GM08714 (cell line): ENCODE measurements at regions not wholly inside any gene's neighbourhood (a gene's known extent, or its start where the extent isn't known, plus 50 kb on each side); places are given as distances from the start of the nearest gene placed in this dataset.

Source experiments
- H3K4me3 ChIP-seq: fragments of 200-500 bp; sonication (Bioruptor generic); 2 replicates; pipeline ENCODE4 v1.5.1; 2014; ENCODE audit warnings: mild to moderate bottlenecking, low read length, inconsistent platforms
- ZNF274 ChIP-seq: IDR thresholded peaks from 2 replicates; pipeline ENCODE4 v1.6.1; 2012; ENCODE audit warnings: mild to moderate bottlenecking, low read depth, low read length

DNA sequence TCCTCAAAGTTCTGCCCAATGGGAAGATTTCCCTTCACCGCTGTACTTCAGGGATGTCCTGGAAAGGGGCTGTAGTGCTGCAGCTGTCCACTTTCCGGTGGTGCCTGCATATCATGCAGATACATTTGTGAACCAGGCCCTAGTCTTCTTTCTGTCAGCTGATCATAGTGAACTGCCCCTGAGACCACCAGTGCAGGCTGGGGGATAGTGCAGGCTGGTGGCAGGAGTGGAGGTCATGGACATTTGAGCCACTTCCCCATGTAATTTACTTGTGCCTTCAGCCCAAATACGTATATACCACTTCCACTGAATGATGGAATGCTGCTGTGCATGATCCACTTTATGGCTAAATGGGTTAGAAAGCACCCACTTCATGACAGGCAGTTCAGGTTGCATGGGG is 120.0 kb downstream of the ZNF280B start:
- no peak for TF ChIP-seq ZNF274
- H3K4me3 ChIP-seq = no peak overlapping the region

DNA sequence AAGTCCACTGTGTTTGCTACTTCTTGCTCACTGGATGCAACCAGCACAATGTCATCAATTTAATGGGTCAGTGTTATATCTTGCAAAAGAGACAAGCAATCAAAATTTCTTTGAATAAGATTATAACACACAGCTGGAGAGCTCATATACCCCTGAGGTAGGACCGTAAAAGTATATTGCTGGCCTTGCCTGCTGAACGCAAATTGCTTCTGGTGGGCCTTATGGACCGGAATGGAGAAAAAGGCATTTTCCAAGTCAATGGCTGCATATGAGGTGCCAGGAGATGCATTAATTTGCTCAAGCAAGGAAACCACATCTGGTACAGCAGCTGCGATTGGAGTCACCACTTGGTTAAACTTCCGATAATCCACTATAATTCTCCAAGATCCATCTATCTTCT is 119.1 kb downstream of the ZNF280B start:
- TF ChIP-seq ZNF274 = no peak
- no peak overlapping the region for H3K4me3 ChIP-seq

DNA sequence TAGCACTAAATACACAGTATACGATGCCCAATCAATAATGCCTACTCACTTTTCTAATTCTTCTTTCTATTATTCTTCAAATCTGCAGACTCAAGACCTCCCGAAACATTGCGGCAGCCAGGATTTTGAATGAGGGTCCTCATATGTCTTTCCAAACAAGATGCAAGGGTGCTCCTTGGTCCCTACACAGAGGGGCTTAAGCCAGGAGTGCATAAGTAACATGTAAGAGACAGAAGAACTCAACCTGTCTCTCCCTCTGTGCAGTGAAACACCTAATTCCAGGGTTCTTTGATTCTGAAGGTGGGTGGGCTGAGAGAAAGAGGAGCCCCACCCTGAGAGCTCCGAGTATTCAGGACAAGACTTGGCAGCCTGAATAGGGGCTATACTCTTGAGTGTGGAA is 117.6 kb downstream of the ZNF280B start:
- TF ChIP-seq ZNF274 = no peak
- no peak overlapping the region for H3K4me3 ChIP-seq

DNA sequence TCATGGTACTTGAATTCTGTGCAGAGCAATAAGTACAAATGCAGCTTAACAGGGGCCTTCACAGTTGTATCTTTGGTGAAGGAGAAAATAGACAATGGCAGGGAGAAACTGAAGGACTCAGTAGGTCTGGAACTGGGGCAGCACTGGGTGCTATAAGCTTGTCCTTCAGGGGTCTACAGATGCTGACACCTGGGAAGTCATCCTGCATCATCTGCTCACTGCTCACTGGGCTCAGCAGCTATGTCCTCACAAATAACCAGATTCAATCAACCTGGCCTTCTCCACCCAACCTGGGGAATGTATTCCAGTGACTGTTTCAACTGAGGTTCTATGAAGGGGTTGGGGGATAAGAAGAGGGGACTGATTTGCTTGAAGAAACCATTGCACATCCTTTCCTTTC is 117.0 kb downstream of the ZNF280B start:
- no peak overlapping the region for H3K4me3 ChIP-seq
- no peak for TF ChIP-seq ZNF274

GRCh38 chr22:22392131-22392530 is 116.4 kb downstream of the ZNF280B start:
- no peak overlapping the region for H3K4me3 ChIP-seq
- no peak for TF ChIP-seq ZNF274

GRCh38 chr22:22394591-22394990 is 114.0 kb downstream of the ZNF280B start:
- no peak overlapping the region for H3K4me3 ChIP-seq
- no peak for TF ChIP-seq ZNF274

DNA sequence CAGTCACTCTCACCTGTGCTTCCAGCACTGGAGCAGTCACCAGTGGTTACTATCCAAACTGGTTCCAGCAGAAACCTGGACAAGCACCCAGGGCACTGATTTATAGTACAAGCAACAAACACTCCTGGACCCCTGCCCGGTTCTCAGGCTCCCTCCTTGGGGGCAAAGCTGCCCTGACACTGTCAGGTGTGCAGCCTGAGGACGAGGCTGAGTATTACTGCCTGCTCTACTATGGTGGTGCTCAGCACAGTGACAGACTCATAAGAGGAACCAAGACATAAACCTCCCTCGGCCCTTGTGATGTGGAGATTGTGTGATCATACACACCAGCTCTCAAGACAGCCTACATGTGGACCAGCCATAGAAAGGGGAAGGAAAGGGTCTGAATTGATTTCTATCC is 113.3 kb downstream of the ZNF280B start:
- no peak for TF ChIP-seq ZNF274
- no peak overlapping the region for H3K4me3 ChIP-seq

GRCh38 chr22:22396741-22397291 is 111.7 kb downstream of the ZNF280B start:
- no peak overlapping the region for H3K4me3 ChIP-seq
- TF ChIP-seq ZNF274 = no peak

- TF ChIP-seq ZNF274 = no peak
- no peak overlapping the region for H3K4me3 ChIP-seq
Measured at GRCh38 chr22:22397292-22397870, 111.2 kb downstream of the ZNF280B start.

DNA sequence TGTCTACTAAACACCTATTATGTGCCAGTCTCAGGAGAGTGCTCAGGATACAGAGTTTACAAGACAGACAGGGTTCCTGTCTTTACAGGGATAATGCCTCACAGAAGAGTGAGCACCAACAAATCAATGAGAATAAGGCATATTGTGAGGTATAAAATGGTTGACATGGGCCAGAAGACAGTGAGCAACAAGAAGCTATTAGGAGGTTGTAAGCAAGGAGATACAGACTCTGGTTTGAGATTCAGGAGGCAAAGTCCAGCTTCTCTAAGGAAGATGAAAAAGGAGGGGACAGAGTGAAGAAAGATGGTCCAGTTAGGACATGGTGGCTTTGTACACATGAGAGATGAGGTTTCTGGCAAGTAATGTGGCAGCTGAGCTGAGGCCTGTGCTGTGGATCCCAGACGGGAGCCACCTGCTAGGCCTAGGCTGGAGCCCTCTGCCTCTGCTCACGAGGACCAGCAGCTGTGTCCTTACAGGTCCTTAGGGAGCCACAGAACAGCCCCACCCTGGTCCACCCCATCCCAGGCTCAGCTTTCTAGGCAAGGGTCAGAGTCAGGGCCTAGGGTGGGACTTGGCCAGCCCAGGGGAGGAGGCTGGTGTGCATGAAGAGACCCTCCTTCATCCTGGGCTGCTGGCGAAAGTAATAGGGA is 110.5 kb downstream of the ZNF280B start:
- no peak overlapping the region for H3K4me3 ChIP-seq
- no peak for TF ChIP-seq ZNF274

- no peak for TF ChIP-seq ZNF274
- no peak overlapping the region for H3K4me3 ChIP-seq
Measured at GRCh38 chr22:22398530-22399327, 109.8 kb downstream of the ZNF280B start.

DNA sequence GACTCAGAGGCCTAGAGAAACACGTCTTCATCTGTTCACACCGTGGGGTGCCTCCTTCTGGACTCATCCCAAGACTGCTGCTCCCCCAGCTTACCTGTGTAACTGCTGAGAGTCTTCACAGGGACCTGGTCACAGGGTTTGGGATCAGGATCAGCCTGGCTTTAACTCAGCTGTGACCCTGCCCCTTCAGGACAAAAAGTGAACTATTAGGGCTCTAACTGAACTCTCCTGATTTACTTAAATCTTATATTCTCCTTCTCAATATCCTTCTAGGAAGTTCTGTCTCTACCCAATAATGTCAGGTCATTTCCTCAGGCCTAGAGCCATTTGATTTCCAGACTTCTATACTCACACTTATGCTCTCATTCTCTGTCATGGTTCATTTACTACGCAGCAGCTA is 108.4 kb downstream of the ZNF280B start:
- TF ChIP-seq ZNF274 = no peak
- H3K4me3 ChIP-seq = no peak overlapping the region

GRCh38 chr22:22400964-22401363 is 107.6 kb downstream of the ZNF280B start:
- no peak overlapping the region for H3K4me3 ChIP-seq
- TF ChIP-seq ZNF274 = no peak

- no peak overlapping the region for H3K4me3 ChIP-seq
Measured at GRCh38 chr22:22401381-22401780, 107.2 kb downstream of the ZNF280B start.

GRCh38 chr22:22403306-22403705 is 105.2 kb downstream of the ZNF280B start:
- TF ChIP-seq ZNF274 = no peak
- no peak overlapping the region for H3K4me3 ChIP-seq

More at GRCh38 chr22:22401381-22401780, 107.2 kb downstream of the ZNF280B start:
- TF ChIP-seq ZNF274 = no peak
